Upper lobe of right lung (tissue), 1 donor: ENCODE measurements at regions not wholly inside any gene's neighbourhood (a gene's known extent, or its start where the extent isn't known, plus 50 kb on each side); places are given as distances from the start of the nearest gene placed in this dataset.
A peak's percentile ranks its signal among the peaks of the same experiment; 100 is the strongest.

Source experiments
- ATAC-seq: fragments of 200-7000 bp; cut with Tn5 transposase; one replicate; pipeline ENCODE4 v1.9.1; 2020; ENCODE audit warnings: mild to moderate bottlenecking, moderate library complexity
- DNase-seq: peaks from one replicate; pipeline ENCODE4 v3.0.0-alpha.2; 2020
- H3K27ac ChIP-seq: fragments of 200-600 bp; one replicate; pipeline ENCODE4 v1.8.0; 2022
- H3K27me3 ChIP-seq: fragments of 200-600 bp; one replicate; pipeline ENCODE4 v1.8.0; 2022; ENCODE audit warnings: mild to moderate bottlenecking
- H3K36me3 ChIP-seq: fragments of 200-600 bp; one replicate; pipeline ENCODE4 v1.8.0; 2022
- H3K4me1 ChIP-seq: fragments of 200-600 bp; one replicate; pipeline ENCODE4 v1.8.0; 2022
- H3K4me3 ChIP-seq: fragments of 200-600 bp; one replicate; pipeline ENCODE4 v1.8.0; 2022; ENCODE audit warnings: mild to moderate bottlenecking
- H3K9me3 ChIP-seq: fragments of 200-600 bp; one replicate; pipeline ENCODE4 v1.8.0; 2022
- intact Hi-C: fragments of 100-400 bp; cut with DNase I; formaldehyde crosslinking; loops from one replicate; pipeline ENCODE4 v1.11.0; 2022
- TF ChIP-seq, protein P1 (sequence below): fragments of 200-600 bp; IDR thresholded peaks from one replicate; pipeline ENCODE4 v1.8.0; 2022; ENCODE audit warnings: antibody characterized with exemption
- donor health status: DM: no; HTN: yes; CAD: no; lungs with severe emphysema.

DNA sequence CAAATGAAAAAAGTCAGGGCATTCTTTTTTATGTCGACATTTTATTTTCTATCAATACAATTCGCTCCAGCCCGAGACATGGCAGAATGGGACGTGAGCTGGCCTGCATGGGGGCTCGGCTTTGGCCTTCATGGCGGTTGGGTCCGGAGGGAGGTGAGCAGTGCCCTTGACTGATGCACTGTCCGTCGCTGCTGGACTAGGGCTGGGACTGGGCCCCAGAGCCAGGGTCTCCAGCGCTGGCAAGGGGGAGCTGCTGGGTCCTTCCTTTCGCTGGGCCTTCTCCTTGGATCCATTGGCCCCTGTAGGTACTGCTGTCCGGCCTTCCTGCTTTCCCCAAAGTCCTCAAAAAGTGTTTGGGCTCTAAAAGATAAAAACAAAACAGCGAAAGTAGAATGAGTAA lies 124.6 kb downstream of the EDN3 start:
- no peaks in the 10 kb centered on the region for H3K9me3 ChIP-seq
- no peak for DNase-seq
- H3K4me1 ChIP-seq, result no peaks in the 10 kb centered on the region
- TF ChIP-seq, protein P1, sequence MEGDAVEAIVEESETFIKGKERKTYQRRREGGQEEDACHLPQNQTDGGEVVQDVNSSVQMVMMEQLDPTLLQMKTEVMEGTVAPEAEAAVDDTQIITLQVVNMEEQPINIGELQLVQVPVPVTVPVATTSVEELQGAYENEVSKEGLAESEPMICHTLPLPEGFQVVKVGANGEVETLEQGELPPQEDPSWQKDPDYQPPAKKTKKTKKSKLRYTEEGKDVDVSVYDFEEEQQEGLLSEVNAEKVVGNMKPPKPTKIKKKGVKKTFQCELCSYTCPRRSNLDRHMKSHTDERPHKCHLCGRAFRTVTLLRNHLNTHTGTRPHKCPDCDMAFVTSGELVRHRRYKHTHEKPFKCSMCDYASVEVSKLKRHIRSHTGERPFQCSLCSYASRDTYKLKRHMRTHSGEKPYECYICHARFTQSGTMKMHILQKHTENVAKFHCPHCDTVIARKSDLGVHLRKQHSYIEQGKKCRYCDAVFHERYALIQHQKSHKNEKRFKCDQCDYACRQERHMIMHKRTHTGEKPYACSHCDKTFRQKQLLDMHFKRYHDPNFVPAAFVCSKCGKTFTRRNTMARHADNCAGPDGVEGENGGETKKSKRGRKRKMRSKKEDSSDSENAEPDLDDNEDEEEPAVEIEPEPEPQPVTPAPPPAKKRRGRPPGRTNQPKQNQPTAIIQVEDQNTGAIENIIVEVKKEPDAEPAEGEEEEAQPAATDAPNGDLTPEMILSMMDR, result no peak
- H3K4me3 ChIP-seq, result no peak overlapping the region
- intact Hi-C loops, result no loop called here
- H3K27me3 ChIP-seq, result no peaks in the 10 kb centered on the region
- no peak overlapping the region for H3K27ac ChIP-seq
- no peak for ATAC-seq
- no peaks in the 10 kb centered on the region for H3K36me3 ChIP-seq

DNA sequence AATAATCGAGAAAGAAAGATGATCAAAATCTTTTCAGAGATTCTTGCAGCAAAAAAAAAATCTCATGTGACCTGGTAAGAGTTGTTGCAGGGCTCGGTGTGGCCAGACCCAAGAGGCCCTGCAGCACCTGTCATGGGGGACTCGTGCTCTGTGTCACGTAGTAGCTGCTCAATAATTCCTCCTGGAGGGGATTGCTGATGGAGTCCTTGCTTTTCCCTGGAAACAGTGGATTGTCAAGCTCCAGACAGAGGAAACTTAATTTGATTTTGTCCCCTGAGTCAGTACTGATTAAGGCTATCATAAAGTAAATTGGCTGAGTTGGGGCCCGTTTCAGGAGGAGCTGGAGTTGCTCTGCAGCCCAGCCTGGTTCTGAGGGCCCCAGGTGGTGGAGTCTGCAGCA lies 125.2 kb downstream of the EDN3 start:
- no peak overlapping the region for H3K4me3 ChIP-seq
- TF ChIP-seq, protein P1, result no peak
- H3K27ac ChIP-seq, result no peak overlapping the region
- intact Hi-C loops, result no loop called here
- no peaks in the 10 kb centered on the region for H3K36me3 ChIP-seq
- ATAC-seq, result no peak
- H3K27me3 ChIP-seq, result no peaks in the 10 kb centered on the region
- H3K4me1 ChIP-seq, result no peaks in the 10 kb centered on the region
- H3K9me3 ChIP-seq, result no peaks in the 10 kb centered on the region
- DNase-seq, result no peak

DNA sequence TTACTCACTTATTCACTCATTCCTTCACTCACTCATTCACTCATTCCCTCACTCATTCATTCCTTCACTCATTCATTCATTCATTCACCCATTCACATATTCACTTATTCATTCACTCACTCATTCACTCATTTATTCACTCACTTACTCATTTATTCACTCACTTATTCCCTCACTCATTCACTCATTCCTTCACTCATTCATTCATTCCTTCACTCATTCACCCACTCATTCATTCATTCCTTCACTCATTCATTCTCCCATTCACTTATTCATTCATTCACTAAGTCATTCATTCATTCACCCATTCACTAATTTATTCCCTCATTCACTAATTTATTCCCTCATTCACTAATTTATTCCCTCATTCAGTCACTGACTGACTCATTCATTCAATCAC lies 127.6 kb downstream of the EDN3 start:
- DNase-seq, result no peak
- no peak for ATAC-seq
- Histone ChIP-seq H3K27me3 (peaks cover 9% of the 10 kb centered on the region), H3K4me1 (no peaks in the 10 kb centered on the region), H3K27ac (no peak overlapping the region), H3K4me3 (no peak overlapping the region), H3K9me3 (no peaks in the 10 kb centered on the region), H3K36me3 (no peaks in the 10 kb centered on the region)
- intact Hi-C loops, result no loop called here
- TF ChIP-seq, protein P1, result no peak

DNA sequence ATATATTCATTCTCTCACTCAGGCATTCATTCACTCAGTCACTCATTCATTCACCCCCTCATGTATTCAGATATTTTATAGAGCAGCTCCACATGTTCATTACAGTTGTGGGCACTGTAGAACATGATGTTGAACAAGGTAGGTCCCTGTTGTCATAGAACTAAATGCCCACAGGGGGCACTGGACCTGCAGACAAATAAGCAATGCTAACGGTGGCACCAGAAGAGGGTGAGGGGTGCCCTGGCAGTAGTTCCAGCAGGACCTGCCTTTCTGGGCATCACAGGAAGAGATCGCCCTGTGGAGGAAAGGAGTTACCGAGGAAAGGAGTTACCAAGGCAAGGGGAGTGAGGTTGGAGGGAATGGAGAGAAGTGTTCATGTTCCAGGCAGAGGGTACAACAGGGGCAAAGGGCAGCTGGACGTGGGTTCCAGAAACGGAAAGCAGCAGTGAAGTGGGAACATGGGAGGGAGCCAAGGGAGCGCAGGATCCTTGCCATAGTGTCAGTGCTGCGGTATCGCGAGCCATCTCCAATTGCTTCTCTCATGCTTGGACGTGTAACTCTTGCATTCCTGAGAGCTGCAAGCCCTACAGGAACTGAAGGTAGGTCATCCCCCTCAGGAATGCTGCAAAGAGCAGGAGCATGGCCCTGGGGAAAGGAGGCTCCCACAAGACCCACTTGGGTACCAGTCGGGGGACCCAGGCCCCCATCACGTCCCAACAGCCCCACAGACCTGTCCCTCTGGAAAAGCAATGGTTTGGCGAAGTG lies 128.2 kb downstream of the EDN3 start:
- DNase-seq (no peak), ATAC-seq (no peak)
- TF ChIP-seq, protein P1, result no peak
- intact Hi-C loops, result no loop called here
- peaks cover 9% of the 10 kb centered on the region for H3K27me3 ChIP-seq
- H3K27ac ChIP-seq, result no peak overlapping the region
- H3K36me3 ChIP-seq, result no peaks in the 10 kb centered on the region
- no peak overlapping the region for H3K4me3 ChIP-seq
- no peaks in the 10 kb centered on the region for H3K9me3 ChIP-seq
- H3K4me1 ChIP-seq, result no peaks in the 10 kb centered on the region

DNA sequence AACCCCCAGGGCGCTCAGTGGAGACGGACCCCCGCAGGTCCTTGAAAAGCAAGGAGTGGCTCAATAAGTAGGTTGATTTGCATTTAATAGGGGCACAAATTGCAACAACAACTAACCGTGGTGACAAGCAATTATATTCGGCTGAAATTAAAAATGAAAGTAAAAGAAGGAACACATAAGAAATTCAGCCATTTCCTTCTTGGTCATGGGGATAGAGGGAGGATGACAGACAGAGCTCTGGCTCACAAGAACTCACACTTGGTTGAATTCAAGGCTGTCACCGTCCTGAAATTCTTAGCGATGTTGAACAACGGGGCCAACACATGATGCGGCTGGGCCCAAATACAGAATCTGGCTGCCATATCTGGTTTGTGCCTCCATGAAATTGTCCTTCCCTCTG lies 129.0 kb downstream of the EDN3 start:
- DNase-seq (no peak), ATAC-seq (no peak)
- Histone ChIP-seq H3K4me1 (no peaks in the 10 kb centered on the region), H3K4me3 (peak overlapping the region; percentile 3), H3K9me3 (no peaks in the 10 kb centered on the region), H3K27ac (no peak overlapping the region), H3K36me3 (no peaks in the 10 kb centered on the region), H3K27me3 (peaks cover 9% of the 10 kb centered on the region)
- intact Hi-C loops, result no loop called here
- TF ChIP-seq, protein P1, result no peak
